ENCODE measurements at regions not wholly inside any gene's neighbourhood (a gene's known extent, or its start where the extent isn't known, plus 50 kb on each side); places are given as distances from the start of the nearest gene placed in this dataset.

GRCh38 chr5:40089269-40089668 is 590.4 kb upstream of the PTGER4 start:
- ChIA-PET CTCF (no interaction called here), POLR2A (no interaction called here)
- no peak overlapping the region for H3K27ac ChIP-seq (ENCODE audit: insufficient read depth in 1 of 2, low read depth in 1 of 2, low read length in 2 of 2, poor library complexity in 1 of 2, severe bottlenecking in 2 of 2)
- H3K4me3 ChIP-seq (ENCODE audit: control insufficient read depth in 1 of 7, extremely low read depth in 1 of 7, insufficient read depth in 4 of 7, low read depth in 2 of 7, low read length in 6 of 7) = no peak overlapping the region
- DNase-seq = peak in 2 of 3 donors; percentile 22 to 36
- no peaks in the 10 kb centered on the region for H3K27me3 ChIP-seq (replicated peaks in 2 of 5; ENCODE audit: control insufficient read depth in 4 of 5, insufficient read depth in 5 of 5, low read length in 4 of 5)
- no peaks in the 10 kb centered on the region for H3K4me1 ChIP-seq (ENCODE audit: control extremely low read depth in 1 of 4, control insufficient read depth in 4 of 4, insufficient read depth in 4 of 4, low read length in 3 of 4)
- H3K9me3 ChIP-seq (ENCODE audit: control extremely low read depth in 1 of 5, control insufficient read depth in 4 of 5, insufficient read depth in 2 of 5, low read depth in 1 of 5, low read length in 4 of 5) = peaks cover 0 to 15% (median 1%) of the 10 kb centered on the region in 5 experiments
- no peaks in the 10 kb centered on the region for H3K36me3 ChIP-seq (ENCODE audit: control insufficient read depth in 4 of 4, insufficient read depth in 4 of 4, low read length in 3 of 4)

GRCh38 chr5:40084614-40085013 is 595.1 kb upstream of the PTGER4 start:
- ChIA-PET CTCF (no interaction called here), POLR2A (no interaction called here)
- WGBS (ENCODE audit: insufficient coverage) = no CpG with 5 or more reads among the region's 1 CpG

GRCh38 chr5:40082313-40082712 is 597.4 kb upstream of the PTGER4 start:
- no peak overlapping the region for H3K27ac ChIP-seq (ENCODE audit: insufficient read depth in 1 of 2, low read depth in 1 of 2, low read length in 2 of 2, poor library complexity in 1 of 2, severe bottlenecking in 2 of 2)
- ChIA-PET CTCF (no interaction called here), POLR2A (no interaction called here)
- peak in 1 of 3 donors; percentile 3 for DNase-seq
- H3K36me3 ChIP-seq (ENCODE audit: control insufficient read depth in 4 of 4, insufficient read depth in 4 of 4, low read length in 3 of 4) = no peaks in the 10 kb centered on the region
- H3K27me3 ChIP-seq (replicated peaks in 2 of 5; ENCODE audit: control insufficient read depth in 4 of 5, insufficient read depth in 5 of 5, low read length in 4 of 5) = no peaks in the 10 kb centered on the region
- H3K4me1 ChIP-seq (ENCODE audit: control extremely low read depth in 1 of 4, control insufficient read depth in 4 of 4, insufficient read depth in 4 of 4, low read length in 3 of 4) = peaks cover 0 to 2% (median 0%) of the 10 kb centered on the region in 4 experiments
- whole genome bisulfite sequencing (ENCODE audit: insufficient coverage) = no CpG with 5 or more reads among the region's 1 CpG
- H3K4me3 ChIP-seq (ENCODE audit: control insufficient read depth in 1 of 7, extremely low read depth in 1 of 7, insufficient read depth in 4 of 7, low read depth in 2 of 7, low read length in 6 of 7) = no peak overlapping the region
- peaks cover 0 to 4% (median 0%) of the 10 kb centered on the region in 5 experiments for H3K9me3 ChIP-seq (ENCODE audit: control extremely low read depth in 1 of 5, control insufficient read depth in 4 of 5, insufficient read depth in 2 of 5, low read depth in 1 of 5, low read length in 4 of 5)

More at GRCh38 chr5:40084614-40085013, 595.1 kb upstream of the PTGER4 start:
- no peaks in the 10 kb centered on the region for H3K4me1 ChIP-seq (ENCODE audit: control extremely low read depth in 1 of 4, control insufficient read depth in 4 of 4, insufficient read depth in 4 of 4, low read length in 3 of 4)
- H3K27me3 ChIP-seq (replicated peaks in 2 of 5; ENCODE audit: control insufficient read depth in 4 of 5, insufficient read depth in 5 of 5, low read length in 4 of 5) = no peaks in the 10 kb centered on the region
- H3K4me3 ChIP-seq (ENCODE audit: control insufficient read depth in 1 of 7, extremely low read depth in 1 of 7, insufficient read depth in 4 of 7, low read depth in 2 of 7, low read length in 6 of 7) = no peak overlapping the region
- no peak for DNase-seq
- H3K9me3 ChIP-seq (ENCODE audit: control extremely low read depth in 1 of 5, control insufficient read depth in 4 of 5, insufficient read depth in 2 of 5, low read depth in 1 of 5, low read length in 4 of 5) = peaks cover 0 to 5% (median 0%) of the 10 kb centered on the region in 5 experiments
- no peaks in the 10 kb centered on the region for H3K36me3 ChIP-seq (ENCODE audit: control insufficient read depth in 4 of 4, insufficient read depth in 4 of 4, low read length in 3 of 4)
- no peak overlapping the region for H3K27ac ChIP-seq (ENCODE audit: insufficient read depth in 1 of 2, low read depth in 1 of 2, low read length in 2 of 2, poor library complexity in 1 of 2, severe bottlenecking in 2 of 2)

GRCh38 chr5:40080191-40080590 is 599.5 kb upstream of the PTGER4 start:
- POLR2A ChIA-PET = no interaction called here
- peaks cover 0 to 2% (median 0%) of the 10 kb centered on the region in 5 experiments for H3K9me3 ChIP-seq (ENCODE audit: control extremely low read depth in 1 of 5, control insufficient read depth in 4 of 5, insufficient read depth in 2 of 5, low read depth in 1 of 5, low read length in 4 of 5)
- H3K4me1 ChIP-seq (ENCODE audit: control extremely low read depth in 1 of 4, control insufficient read depth in 4 of 4, insufficient read depth in 4 of 4, low read length in 3 of 4) = peaks cover 0 to 2% (median 0%) of the 10 kb centered on the region in 4 experiments
- no peak overlapping the region for H3K4me3 ChIP-seq (ENCODE audit: control insufficient read depth in 1 of 7, extremely low read depth in 1 of 7, insufficient read depth in 4 of 7, low read depth in 2 of 7, low read length in 6 of 7)
- H3K36me3 ChIP-seq (ENCODE audit: control insufficient read depth in 4 of 4, insufficient read depth in 4 of 4, low read length in 3 of 4) = no peaks in the 10 kb centered on the region
- H3K27ac ChIP-seq (ENCODE audit: insufficient read depth in 1 of 2, low read depth in 1 of 2, low read length in 2 of 2, poor library complexity in 1 of 2, severe bottlenecking in 2 of 2) = no peak overlapping the region
- CTCF ChIA-PET = no interaction called here
- H3K27me3 ChIP-seq (replicated peaks in 2 of 5; ENCODE audit: control insufficient read depth in 4 of 5, insufficient read depth in 5 of 5, low read length in 4 of 5) = no peaks in the 10 kb centered on the region
- no peak for DNase-seq

- Histone ChIP-seq H3K27ac (ENCODE audit: insufficient read depth in 1 of 2, low read depth in 1 of 2, low read length in 2 of 2, poor library complexity in 1 of 2, severe bottlenecking in 2 of 2) (no peak overlapping the region), H3K4me1 (ENCODE audit: control extremely low read depth in 1 of 4, control insufficient read depth in 4 of 4, insufficient read depth in 4 of 4, low read length in 3 of 4) (peaks cover 0 to 2% (median 0%) of the 10 kb centered on the region in 4 experiments), H3K4me3 (ENCODE audit: control insufficient read depth in 1 of 7, extremely low read depth in 1 of 7, insufficient read depth in 4 of 7, low read depth in 2 of 7, low read length in 6 of 7) (no peak overlapping the region), H3K27me3 (replicated peaks in 2 of 5; ENCODE audit: control insufficient read depth in 4 of 5, insufficient read depth in 5 of 5, low read length in 4 of 5) (no peaks in the 10 kb centered on the region), H3K9me3 (ENCODE audit: control extremely low read depth in 1 of 5, control insufficient read depth in 4 of 5, insufficient read depth in 2 of 5, low read depth in 1 of 5, low read length in 4 of 5) (peaks cover 0 to 2% (median 0%) of the 10 kb centered on the region in 5 experiments), H3K36me3 (ENCODE audit: control insufficient read depth in 4 of 4, insufficient read depth in 4 of 4, low read length in 3 of 4) (no peaks in the 10 kb centered on the region)
- CTCF ChIA-PET = no interaction called here
- WGBS (ENCODE audit: insufficient coverage) = 40% methylated on average over 8 of the region's 8 CpGs
- peak; percentile 14 to 48 (median 19) for DNase-seq
- POLR2A ChIA-PET = no interaction called here
These were observed 600.7 kb upstream of the PTGER4 start for GRCh38 chr5:40078898-40079575.

GRCh38 chr5:40074826-40075225 is 604.9 kb upstream of the PTGER4 start:
- Histone ChIP-seq H3K4me3 (ENCODE audit: control insufficient read depth in 1 of 7, extremely low read depth in 1 of 7, insufficient read depth in 4 of 7, low read depth in 2 of 7, low read length in 6 of 7) (no peak overlapping the region), H3K36me3 (ENCODE audit: control insufficient read depth in 4 of 4, insufficient read depth in 4 of 4, low read length in 3 of 4) (no peaks in the 10 kb centered on the region), H3K4me1 (ENCODE audit: control extremely low read depth in 1 of 4, control insufficient read depth in 4 of 4, insufficient read depth in 4 of 4, low read length in 3 of 4) (peaks cover 0 to 2% (median 0%) of the 10 kb centered on the region in 4 experiments), H3K27ac (ENCODE audit: insufficient read depth in 1 of 2, low read depth in 1 of 2, low read length in 2 of 2, poor library complexity in 1 of 2, severe bottlenecking in 2 of 2) (no peak overlapping the region), H3K9me3 (ENCODE audit: control extremely low read depth in 1 of 5, control insufficient read depth in 4 of 5, insufficient read depth in 2 of 5, low read depth in 1 of 5, low read length in 4 of 5) (peaks cover 0 to 2% (median 0%) of the 10 kb centered on the region in 5 experiments), H3K27me3 (replicated peaks in 2 of 5; ENCODE audit: control insufficient read depth in 4 of 5, insufficient read depth in 5 of 5, low read length in 4 of 5) (no peaks in the 10 kb centered on the region)
- ChIA-PET POLR2A (no interaction called here), CTCF (no interaction called here)
- no peak for DNase-seq
- 100% methylated on average over 1 of the region's 1 CpG for WGBS (ENCODE audit: insufficient coverage)

GRCh38 chr5:40073927-40074326 is 605.8 kb upstream of the PTGER4 start:
- ChIA-PET CTCF (no interaction called here), POLR2A (no interaction called here)
- Histone ChIP-seq H3K36me3 (ENCODE audit: control insufficient read depth in 4 of 4, insufficient read depth in 4 of 4, low read length in 3 of 4) (no peaks in the 10 kb centered on the region), H3K27me3 (replicated peaks in 2 of 5; ENCODE audit: control insufficient read depth in 4 of 5, insufficient read depth in 5 of 5, low read length in 4 of 5) (no peaks in the 10 kb centered on the region), H3K9me3 (ENCODE audit: control extremely low read depth in 1 of 5, control insufficient read depth in 4 of 5, insufficient read depth in 2 of 5, low read depth in 1 of 5, low read length in 4 of 5) (peaks cover 0 to 2% (median 0%) of the 10 kb centered on the region in 5 experiments), H3K4me3 (ENCODE audit: control insufficient read depth in 1 of 7, extremely low read depth in 1 of 7, insufficient read depth in 4 of 7, low read depth in 2 of 7, low read length in 6 of 7) (no peak overlapping the region), H3K27ac (ENCODE audit: insufficient read depth in 1 of 2, low read depth in 1 of 2, low read length in 2 of 2, poor library complexity in 1 of 2, severe bottlenecking in 2 of 2) (no peak overlapping the region), H3K4me1 (ENCODE audit: control extremely low read depth in 1 of 4, control insufficient read depth in 4 of 4, insufficient read depth in 4 of 4, low read length in 3 of 4) (peaks cover 0 to 1% (median 0%) of the 10 kb centered on the region in 4 experiments)
- DNase-seq = no peak
- no CpG with 5 or more reads among the region's 1 CpG for WGBS (ENCODE audit: insufficient coverage)

Measured in common myeloid progenitor, CD34-positive (primary cell).